Endothelial cell of umbilical vein (primary cell): ENCODE measurements at regions not wholly inside any gene's neighbourhood (a gene's known extent, or its start where the extent isn't known, plus 50 kb on each side); places are given as distances from the start of the nearest gene placed in this dataset.

ENCODE experiments used
- BruUV-seq: library from RNA; stranded (reverse); fragments of 400-500 nt; replicated peaks from 2 replicates; lab custom pipeline; 2021; lab: Mats Ljungman, UMichigan
- CTCF ChIA-PET: fragments of 300-600, 350-600 bp; sonication (Branson Sonifier 250); formaldehyde crosslinking; loops from one replicate; lab custom pipeline; 2021; ENCODE audit warnings: antibody characterized with exemption, inconsistent platforms; lab: Charles Lee
- POLR2A ChIA-PET: fragments of 300-600, 350-600 bp; sonication (Branson Sonifier 250); formaldehyde crosslinking; loops from one replicate; lab custom pipeline; 2021; ENCODE audit warnings: antibody characterized with exemption, inconsistent platforms; lab: Charles Lee
- DNase-seq: peaks from one replicate; pipeline ENCODE4 v3.0.0-alpha.2; 2011; ENCODE audit warnings: low read depth, low spot score
- FAIRE-seq: peaks from 2 replicates; lab custom pipeline; 2011; peaks lifted over from hg19 to GRCh38; lab: Jason Lieb, UNC
- H2AFZ ChIP-seq: 2 replicates; pipeline ENCODE4 v1.6.0; 2012; ENCODE audit warnings: low read depth, low read length, control low read depth, inconsistent platforms
- H3K27ac ChIP-seq: 2 replicates; pipeline ENCODE4 v1.5.1; 2011; ENCODE audit warnings: low read depth, mild to moderate bottlenecking, control low read depth, low read length, moderate library complexity; ENCODE audit not compliant: insufficient read depth
- H3K27me3 ChIP-seq, 2 experiments: 2 replicates each; pipeline versions ENCODE4 v1.6.0 to v1.6.1; 2011; ENCODE audit warnings: low read length in 2 of 2, mixed read lengths in 1 of 2; ENCODE audit not compliant: control insufficient read depth in 2 of 2, insufficient read depth in 2 of 2
- H3K36me3 ChIP-seq, 2 experiments: 2 replicates in 1 of 2; 3 replicates in 1 of 2; pipeline ENCODE4 v1.5.1; 2011; ENCODE audit warnings: low read length in 2 of 2, mild to moderate bottlenecking in 1 of 2, moderate library complexity in 1 of 2; ENCODE audit not compliant: control insufficient read depth in 2 of 2, insufficient read depth in 2 of 2; ENCODE audit errors: extremely low read depth in 1 of 2
- H3K4me1 ChIP-seq: 3 replicates; pipeline ENCODE4 v1.5.1; 2011; ENCODE audit warnings: mild to moderate bottlenecking, low read length; ENCODE audit not compliant: control insufficient read depth, insufficient read depth; ENCODE audit errors: extremely low read depth
- H3K4me2 ChIP-seq: 2 replicates; pipeline ENCODE4 v1.6.1; 2011; ENCODE audit warnings: low read length, control low read depth, mixed read lengths; ENCODE audit not compliant: insufficient read depth
- H3K4me3 ChIP-seq, 3 experiments: fragments of 200-600 bp in 1 of 3; sonication (generic), shearing (Covaris generic) in 1 of 3; replicated peaks in 1 of 3; 2 replicates each; pipeline ENCODE4 v1.5.1; 2011 to 2016; ENCODE audit warnings: control low read depth in 3 of 3, low read length in 3 of 3, mild to moderate bottlenecking in 2 of 3, inconsistent platforms in 1 of 3, low read depth in 1 of 3, moderate library complexity in 1 of 3; ENCODE audit not compliant: insufficient read depth in 1 of 3
- H3K79me2 ChIP-seq: 2 replicates; pipeline ENCODE4 v1.6.0; 2012; ENCODE audit warnings: low read length, inconsistent platforms; ENCODE audit not compliant: control insufficient read depth, insufficient read depth
- H3K9ac ChIP-seq: replicated peaks from 2 replicates; pipeline ENCODE3; 2011; ENCODE audit warnings: low read length, control low read depth; ENCODE audit not compliant: insufficient read depth; ENCODE audit errors: extremely low read depth
- H3K9me1 ChIP-seq: replicated peaks from 3 replicates; pipeline ENCODE4 v1.6.0; 2011; ENCODE audit warnings: mild to moderate bottlenecking, low read length; ENCODE audit not compliant: control insufficient read depth, insufficient read depth; ENCODE audit errors: extremely low read depth
- H3K9me3 ChIP-seq: replicated peaks from 2 replicates; pipeline ENCODE4 v1.5.1; 2012; ENCODE audit warnings: low read length, inconsistent platforms; ENCODE audit not compliant: control insufficient read depth, insufficient read depth
- H4K20me1 ChIP-seq: replicated peaks from 2 replicates; pipeline ENCODE3; 2011; ENCODE audit warnings: mild to moderate bottlenecking, low read length; ENCODE audit not compliant: control insufficient read depth, insufficient read depth; ENCODE audit errors: extremely low read depth
- EZH2 ChIP-seq: IDR thresholded peaks from 2 replicates; pipeline ENCODE4 v1.6.1; 2012; ENCODE audit warnings: borderline replicate concordance, low read depth, mild to moderate bottlenecking, moderate library complexity, low read length, inconsistent platforms; ENCODE audit not compliant: severe bottlenecking
- FOS ChIP-seq: IDR thresholded peaks from 2 replicates; pipeline ENCODE4 v1.6.1; 2011; ENCODE audit warnings: mild to moderate bottlenecking, low read length, moderate library complexity, borderline replicate concordance; ENCODE audit not compliant: insufficient read depth
- GATA2 ChIP-seq: IDR thresholded peaks from 2 replicates; pipeline ENCODE4 v1.7.0; 2011; ENCODE audit warnings: low read depth, mild to moderate bottlenecking, moderate library complexity, mixed read lengths, low read length; ENCODE audit not compliant: insufficient read length, insufficient read depth
- JUN ChIP-seq: IDR thresholded peaks from 2 replicates; pipeline ENCODE4 v1.6.1; 2011; ENCODE audit warnings: borderline replicate concordance, low read depth; ENCODE audit not compliant: insufficient read length, insufficient read depth
- MYC ChIP-seq: IDR thresholded peaks from one replicate; pipeline ENCODE4 v1.6.1; 2011; ENCODE audit warnings: mild to moderate bottlenecking, low read depth, low read length
- POLR2A ChIP-seq: IDR thresholded peaks from 2 replicates; pipeline ENCODE4 v1.6.1; 2012; ENCODE audit warnings: low read depth, mild to moderate bottlenecking, control low read depth, low read length
- POLR2AphosphoS5 ChIP-seq: IDR thresholded peaks from 2 replicates; pipeline ENCODE4 v1.6.1; 2012; ENCODE audit warnings: low read depth, mild to moderate bottlenecking, control low read depth, low read length, moderate library complexity; ENCODE audit not compliant: insufficient read depth
- dilution Hi-C: fragments of 300-500 bp; cut with MboI; formaldehyde crosslinking; loops from one replicate; pipeline ENCODE4 v1.15.0; 2019; ENCODE audit warnings: low sequenced_read_pairs; ENCODE audit not compliant: extremely low pct_ligation_motif_present
- intact Hi-C: fragments of 100-400 bp; cut with micrococcal nuclease; formaldehyde crosslinking; loops from one replicate; pipeline ENCODE4 v1.10.0; 2022
- TF ChIP-seq, protein P1 (sequence below): IDR thresholded peaks from 2 replicates; pipeline ENCODE4 v1.6.1; 2011; ENCODE audit not compliant: insufficient read depth, insufficient read length
- TF ChIP-seq, protein P2 (sequence below), 2 donors: IDR thresholded peaks; 1 replicate in 1 of 2; 2 replicates in 1 of 2; pipeline ENCODE4 v1.5.1; 2011; ENCODE audit warnings: low read length in 2 of 2, mild to moderate bottlenecking in 2 of 2, moderate library complexity in 2 of 2, control low read depth in 1 of 2, inconsistent platforms in 1 of 2, low read depth in 1 of 2; ENCODE audit not compliant: insufficient read depth in 1 of 2; ENCODE audit errors: extremely low read depth in 1 of 2

DNA sequence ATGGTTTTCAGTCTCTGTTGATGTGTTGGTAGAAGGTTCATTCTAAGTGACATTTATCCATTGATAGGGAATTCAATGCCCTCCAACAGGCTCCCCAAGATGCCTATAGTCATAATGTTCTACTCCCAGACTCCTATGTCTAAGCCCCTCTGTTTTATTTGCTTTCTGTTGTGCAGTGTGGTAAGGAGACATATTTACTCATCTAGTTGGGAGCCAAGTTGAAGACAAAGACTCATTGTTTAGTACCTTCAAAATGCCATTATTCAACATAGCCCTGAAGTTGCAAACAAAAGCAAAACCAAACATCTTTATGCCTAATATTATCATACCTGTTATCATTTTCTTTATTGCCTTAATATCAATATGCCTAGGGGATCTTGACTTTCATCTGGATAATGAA, 302.1 kb downstream of the RMST start:
- ChIA-PET CTCF (no interaction called here), POLR2A (no interaction called here)
- H3K36me3 ChIP-seq = no peaks in the 10 kb centered on the region
- no peak overlapping the region for H3K9ac ChIP-seq
- no peaks in the 10 kb centered on the region for H3K9me1 ChIP-seq
- no peak overlapping the region for H3K4me3 ChIP-seq
- no peaks in the 10 kb centered on the region for H3K4me1 ChIP-seq
- no peak overlapping the region for H2AFZ ChIP-seq
- no peak overlapping the region for H3K4me2 ChIP-seq
- no peak for TF ChIP-seq POLR2A
- TF ChIP-seq, protein P1, sequence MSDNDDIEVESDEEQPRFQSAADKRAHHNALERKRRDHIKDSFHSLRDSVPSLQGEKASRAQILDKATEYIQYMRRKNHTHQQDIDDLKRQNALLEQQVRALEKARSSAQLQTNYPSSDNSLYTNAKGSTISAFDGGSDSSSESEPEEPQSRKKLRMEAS = no peak
- H3K27ac ChIP-seq = no peak overlapping the region
- intact Hi-C loops = no loop called here
- dilution Hi-C loops = no loop called here
- no peaks in the 10 kb centered on the region for H3K9me3 ChIP-seq
- no peaks in the 10 kb centered on the region for H4K20me1 ChIP-seq
- no peaks in the 10 kb centered on the region for H3K79me2 ChIP-seq
- no TSS peak for BruUV-seq
- DNase-seq (no peak), FAIRE-seq (no peak)
- no peaks in the 10 kb centered on the region for H3K27me3 ChIP-seq

DNA sequence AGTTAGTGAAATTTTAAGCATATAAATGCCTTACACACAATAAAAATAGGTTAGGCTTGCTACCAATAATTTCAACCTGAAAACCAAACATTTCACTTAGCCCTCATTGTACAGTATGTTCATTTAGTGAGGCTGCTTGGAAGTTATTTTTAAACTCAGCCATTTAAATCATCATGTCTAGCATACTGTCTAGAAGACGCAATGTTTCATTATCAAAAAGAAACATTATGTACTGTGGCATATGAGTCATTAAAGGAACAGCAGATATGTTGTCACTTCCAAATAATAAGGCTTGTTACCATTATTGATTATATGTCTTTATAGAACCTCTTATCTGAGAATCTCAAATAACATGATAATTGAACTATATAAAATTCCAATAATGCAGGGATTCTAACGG, 304.7 kb downstream of the RMST start:
- FAIRE-seq (no peak), DNase-seq (no peak)
- H3K4me1 ChIP-seq = no peaks in the 10 kb centered on the region
- no peak overlapping the region for H3K27ac ChIP-seq
- no peak overlapping the region for H3K4me2 ChIP-seq
- intact Hi-C loops = no loop called here
- no peak overlapping the region for H3K4me3 ChIP-seq
- H3K9me1 ChIP-seq = no peaks in the 10 kb centered on the region
- no peaks in the 10 kb centered on the region for H4K20me1 ChIP-seq
- dilution Hi-C loops = no loop called here
- H2AFZ ChIP-seq = no peak overlapping the region
- TF ChIP-seq JUN (no peak), MYC (no peak), FOS (no peak), POLR2A (no peak), POLR2AphosphoS5 (no peak), GATA2 (no peak), EZH2 (no peak)
- TF ChIP-seq, protein P2, sequence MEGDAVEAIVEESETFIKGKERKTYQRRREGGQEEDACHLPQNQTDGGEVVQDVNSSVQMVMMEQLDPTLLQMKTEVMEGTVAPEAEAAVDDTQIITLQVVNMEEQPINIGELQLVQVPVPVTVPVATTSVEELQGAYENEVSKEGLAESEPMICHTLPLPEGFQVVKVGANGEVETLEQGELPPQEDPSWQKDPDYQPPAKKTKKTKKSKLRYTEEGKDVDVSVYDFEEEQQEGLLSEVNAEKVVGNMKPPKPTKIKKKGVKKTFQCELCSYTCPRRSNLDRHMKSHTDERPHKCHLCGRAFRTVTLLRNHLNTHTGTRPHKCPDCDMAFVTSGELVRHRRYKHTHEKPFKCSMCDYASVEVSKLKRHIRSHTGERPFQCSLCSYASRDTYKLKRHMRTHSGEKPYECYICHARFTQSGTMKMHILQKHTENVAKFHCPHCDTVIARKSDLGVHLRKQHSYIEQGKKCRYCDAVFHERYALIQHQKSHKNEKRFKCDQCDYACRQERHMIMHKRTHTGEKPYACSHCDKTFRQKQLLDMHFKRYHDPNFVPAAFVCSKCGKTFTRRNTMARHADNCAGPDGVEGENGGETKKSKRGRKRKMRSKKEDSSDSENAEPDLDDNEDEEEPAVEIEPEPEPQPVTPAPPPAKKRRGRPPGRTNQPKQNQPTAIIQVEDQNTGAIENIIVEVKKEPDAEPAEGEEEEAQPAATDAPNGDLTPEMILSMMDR (IDR thresholded peaks at IDR 0.05; ENCODE audit: extremely low read depth in 1 of 2, insufficient read depth in 1 of 2, low read depth in 1 of 2, low read length in 2 of 2) = no peak
- TF ChIP-seq, protein P1 = no peak
- no peaks in the 10 kb centered on the region for H3K9me3 ChIP-seq
- CTCF ChIA-PET = no interaction called here
- H3K27me3 ChIP-seq = no peaks in the 10 kb centered on the region
- no peaks in the 10 kb centered on the region for H3K79me2 ChIP-seq
- POLR2A ChIA-PET = no interaction called here
- BruUV-seq = no TSS peak
- H3K9ac ChIP-seq = no peak overlapping the region
- H3K36me3 ChIP-seq = no peaks in the 10 kb centered on the region
